ENCODE measurements at regions not wholly inside any gene's neighbourhood (a gene's known extent, or its start where the extent isn't known, plus 50 kb on each side); places are given as distances from the start of the nearest gene placed in this dataset.

DNA sequence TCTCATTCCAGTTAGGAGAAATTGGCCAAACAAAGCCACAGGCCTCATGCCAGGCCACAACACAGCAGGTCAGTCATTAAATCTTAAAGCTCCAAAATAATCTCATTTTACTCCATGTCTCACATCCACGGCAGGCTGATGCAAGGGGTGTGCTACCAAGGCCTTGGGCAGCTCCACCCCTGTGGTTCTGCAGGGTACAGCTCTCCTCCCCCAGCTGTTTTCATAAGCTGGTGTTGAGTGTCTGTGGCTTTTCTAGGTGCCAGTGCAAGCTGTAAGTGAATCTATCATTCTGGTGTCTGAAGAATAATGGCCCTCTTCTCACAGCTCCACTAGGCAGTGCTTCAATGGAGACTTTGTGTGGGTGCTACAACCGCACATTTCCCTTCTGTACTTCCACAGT, 949.2 kb downstream of the TECRL start:
- no peak for DNase-seq

DNA sequence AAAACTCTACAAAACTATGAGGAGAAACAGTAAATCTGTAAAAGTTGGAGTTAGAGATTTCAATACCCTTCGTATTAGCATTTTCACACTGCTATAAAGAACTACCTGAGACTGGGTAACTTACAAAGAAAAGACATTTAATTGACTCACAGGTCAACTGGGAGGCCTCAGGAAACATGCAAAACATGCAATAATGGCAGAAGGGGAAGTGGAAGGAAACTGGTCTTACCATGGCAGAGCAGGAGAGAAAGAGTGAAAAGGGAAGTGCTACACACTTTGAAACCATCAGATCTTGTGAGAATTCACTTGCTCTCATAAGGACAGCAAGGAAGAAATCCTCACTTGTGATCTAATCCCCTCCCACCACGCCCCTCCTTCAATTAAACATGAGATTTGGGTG, 949.9 kb downstream of the TECRL start:
- DNase-seq: no peak

DNA sequence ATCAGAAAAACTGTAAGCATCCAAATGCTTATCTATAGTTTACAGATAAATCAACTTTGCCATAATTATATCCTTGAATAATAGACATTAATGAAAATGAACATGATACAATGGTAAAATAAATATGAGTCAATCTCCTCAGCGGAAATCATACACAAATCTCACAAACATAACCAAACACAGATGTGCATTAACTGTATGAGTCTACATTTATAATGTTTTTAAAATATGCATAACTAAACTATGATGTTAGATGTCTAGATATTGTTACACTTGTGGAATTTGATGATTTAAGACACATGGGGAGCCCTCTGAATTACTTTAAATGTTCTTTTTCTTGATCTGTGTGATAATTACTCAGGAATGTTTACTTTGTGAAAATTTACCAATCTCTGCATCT, 951.2 kb downstream of the TECRL start:
- DNase-seq: no peak

DNA sequence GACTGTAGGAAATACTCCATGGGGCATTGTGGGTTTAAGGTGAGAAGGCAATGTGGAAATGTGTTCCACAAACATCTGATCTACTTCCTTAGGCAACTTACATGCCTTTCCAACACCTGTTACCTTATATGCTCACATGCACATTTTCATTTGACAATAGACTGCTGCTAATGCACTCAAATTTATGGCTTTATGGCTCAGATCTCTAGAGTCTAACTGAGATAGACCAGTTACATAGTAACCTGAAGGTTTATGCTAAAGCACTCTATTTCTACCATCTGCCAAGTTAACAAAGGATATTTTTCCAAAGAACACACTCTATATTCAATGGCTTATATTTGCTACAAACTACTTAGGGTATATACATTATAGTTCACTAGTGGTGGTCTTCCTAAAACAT, 969.0 kb downstream of the TECRL start:
- no peak for DNase-seq

DNA sequence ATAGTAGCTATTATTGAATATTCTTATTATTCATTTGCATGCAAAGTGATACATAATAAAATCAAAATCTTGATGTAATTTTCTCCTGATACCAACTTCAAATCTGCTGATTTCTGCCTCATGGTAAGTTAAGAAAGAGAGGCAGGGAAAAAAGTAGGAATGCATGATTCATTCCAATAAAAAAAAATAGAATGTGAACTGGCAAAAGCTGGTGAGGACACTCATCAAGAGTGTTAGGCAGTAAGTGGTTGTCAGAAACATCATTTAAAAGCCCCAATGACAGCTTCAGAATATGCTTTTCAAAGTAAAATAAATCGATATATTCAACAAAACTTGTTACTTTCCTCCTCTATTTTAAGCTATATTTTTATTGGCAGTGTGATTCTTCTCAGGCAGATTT, 979.1 kb downstream of the TECRL start:
- no peak for DNase-seq

DNA sequence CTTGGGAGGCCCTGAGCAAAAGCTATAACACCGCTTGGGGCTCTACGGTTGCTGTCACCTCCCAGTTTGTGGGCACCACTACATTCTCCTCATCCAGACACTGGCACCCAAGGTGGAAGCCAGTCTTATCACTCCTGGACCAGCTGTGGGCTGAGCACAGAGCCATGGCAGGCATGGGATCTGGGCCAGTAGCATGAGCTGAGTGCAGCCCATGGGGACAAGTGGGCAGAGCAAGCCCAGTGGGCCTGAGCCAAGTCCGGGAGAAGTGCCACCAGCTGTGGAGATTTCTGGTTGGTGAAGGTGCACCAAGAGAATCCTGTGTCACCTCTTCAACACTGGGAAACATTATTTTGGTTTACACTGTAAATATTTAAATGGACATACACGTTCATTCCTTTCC, 1013.0 kb downstream of the TECRL start:
- DNase-seq: no peak

DNA sequence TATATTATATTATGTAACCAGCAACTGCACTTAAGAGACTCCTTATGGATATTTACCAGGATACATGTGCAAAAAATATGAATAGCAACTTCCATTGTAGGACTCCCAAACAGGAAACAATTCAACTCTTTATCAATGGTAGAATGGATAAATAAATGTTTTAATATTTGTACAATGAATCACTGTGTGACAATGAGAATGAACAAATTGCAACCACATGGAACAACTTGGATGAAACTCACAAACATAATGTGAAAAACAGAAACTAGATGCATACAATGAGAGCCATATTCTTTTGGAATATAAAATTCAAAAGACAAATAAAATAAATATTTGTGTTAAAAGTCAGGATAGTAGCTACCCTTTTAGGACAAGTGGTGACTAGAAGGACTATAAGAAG, 1015.7 kb downstream of the TECRL start:
- DNase-seq: no peak

DNA sequence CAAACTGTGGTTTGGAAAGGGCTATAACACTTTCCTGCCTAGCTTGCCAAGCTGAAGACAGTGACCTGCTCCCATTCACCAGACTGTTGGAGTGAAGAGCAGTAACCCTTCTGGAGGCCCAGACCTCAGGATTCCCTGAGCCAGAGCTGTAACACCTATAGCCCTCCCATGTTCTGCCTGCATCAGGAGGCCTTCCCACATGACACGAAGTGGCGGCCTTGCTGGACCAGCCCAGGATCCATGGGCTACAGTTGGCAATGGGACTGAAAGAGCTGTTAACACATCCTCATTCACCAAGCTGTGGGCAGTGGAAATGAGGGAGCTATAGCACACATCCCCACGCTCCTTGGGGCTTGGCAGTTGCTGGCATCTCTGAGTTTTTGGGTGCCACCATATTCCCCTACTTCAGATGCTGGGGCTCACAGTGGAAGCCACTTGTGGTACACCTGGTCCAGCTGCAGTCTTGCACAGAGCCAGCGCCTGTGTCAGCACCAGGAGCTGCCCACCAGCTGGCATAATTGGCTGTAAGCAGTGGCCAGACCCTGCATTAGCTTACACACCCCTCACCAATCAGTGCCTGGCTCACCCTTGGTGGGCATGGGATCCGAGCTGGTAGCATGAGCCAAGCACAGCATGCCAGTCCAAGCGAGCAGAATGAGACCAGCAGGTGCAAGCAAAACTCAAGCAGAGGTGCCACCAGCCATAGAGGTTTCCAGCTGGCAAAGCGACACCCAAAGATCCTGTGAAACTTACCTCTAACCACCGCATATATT, 1029.3 kb downstream of the TECRL start:
- DNase-seq: no peak

DNA sequence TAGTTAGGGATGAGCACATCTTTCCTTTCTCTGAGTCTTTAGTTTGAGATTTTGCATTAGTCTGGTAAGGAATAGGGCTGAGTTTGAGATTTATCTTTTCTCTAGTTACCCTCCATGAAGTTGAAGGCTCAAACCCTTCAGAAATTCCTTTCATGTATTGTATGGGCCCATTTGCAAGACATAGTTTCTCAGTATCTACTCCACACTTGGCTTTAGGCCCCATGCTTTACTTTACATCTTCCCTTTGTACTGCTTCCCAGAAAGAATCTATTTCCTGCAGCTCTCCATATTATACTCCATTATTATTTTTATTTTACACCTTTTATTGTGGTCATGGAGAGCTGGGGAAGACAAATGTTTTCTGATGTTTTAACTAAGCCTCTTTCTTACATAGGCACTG, 1038.2 kb downstream of the TECRL start:
- no peak for DNase-seq

DNA sequence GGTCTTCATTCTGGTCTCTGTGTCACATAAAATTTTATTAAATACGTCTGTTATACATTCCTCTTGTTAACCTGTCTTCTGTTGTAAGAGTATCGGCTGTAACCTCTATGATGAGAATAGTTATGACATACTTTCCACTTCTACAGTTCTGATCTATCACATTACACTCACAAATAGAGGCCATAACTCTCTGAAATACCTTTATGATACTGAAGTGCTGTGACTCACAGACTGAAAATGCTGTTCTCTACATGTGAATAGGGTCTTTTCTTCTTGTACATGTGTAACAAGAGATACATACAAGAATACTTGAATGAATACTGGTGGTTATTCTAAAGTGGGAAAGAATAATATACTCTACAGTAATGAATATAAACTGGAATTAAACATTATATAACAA, 1047.6 kb downstream of the TECRL start:
- no peak for DNase-seq

DNA sequence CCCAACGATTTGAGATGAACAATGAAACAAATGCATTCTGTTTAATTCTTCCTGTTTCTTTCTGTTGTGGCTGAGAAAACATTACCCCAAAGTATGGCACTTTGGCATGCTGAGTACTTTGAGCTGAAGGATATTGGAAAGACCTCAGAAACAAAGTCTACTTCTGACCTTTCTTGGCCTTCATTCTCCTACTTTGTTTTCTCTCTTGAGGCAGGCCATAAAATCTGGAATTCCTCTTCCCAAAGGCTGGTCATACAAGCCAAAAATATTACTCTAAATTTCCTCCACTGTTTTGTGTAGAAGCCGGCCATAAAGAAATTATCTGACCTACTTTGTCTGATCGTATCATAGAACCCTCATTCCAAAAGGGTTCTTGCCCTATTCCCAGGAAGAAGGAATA, 1048.2 kb downstream of the TECRL start:
- DNase-seq: no peak

DNA sequence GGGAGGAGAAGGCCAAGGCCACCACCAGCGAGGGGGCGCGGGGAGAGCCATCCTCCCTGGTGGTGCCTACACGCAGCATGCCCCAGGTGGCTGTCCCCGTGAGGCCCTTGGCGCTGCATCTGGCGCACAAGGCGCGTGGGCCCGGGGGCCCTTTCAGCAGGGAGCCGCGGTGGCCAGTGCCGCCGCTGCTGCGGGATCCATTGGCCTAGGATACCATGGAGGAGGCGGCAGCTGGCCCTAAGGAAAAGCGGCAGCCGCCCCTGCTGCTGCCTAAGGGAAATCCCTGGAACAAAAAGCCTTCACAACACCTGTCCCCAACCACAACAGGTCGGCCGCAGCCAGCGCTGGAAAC, 1059.6 kb downstream of the TECRL start:
- DNase-seq: no peak

DNA sequence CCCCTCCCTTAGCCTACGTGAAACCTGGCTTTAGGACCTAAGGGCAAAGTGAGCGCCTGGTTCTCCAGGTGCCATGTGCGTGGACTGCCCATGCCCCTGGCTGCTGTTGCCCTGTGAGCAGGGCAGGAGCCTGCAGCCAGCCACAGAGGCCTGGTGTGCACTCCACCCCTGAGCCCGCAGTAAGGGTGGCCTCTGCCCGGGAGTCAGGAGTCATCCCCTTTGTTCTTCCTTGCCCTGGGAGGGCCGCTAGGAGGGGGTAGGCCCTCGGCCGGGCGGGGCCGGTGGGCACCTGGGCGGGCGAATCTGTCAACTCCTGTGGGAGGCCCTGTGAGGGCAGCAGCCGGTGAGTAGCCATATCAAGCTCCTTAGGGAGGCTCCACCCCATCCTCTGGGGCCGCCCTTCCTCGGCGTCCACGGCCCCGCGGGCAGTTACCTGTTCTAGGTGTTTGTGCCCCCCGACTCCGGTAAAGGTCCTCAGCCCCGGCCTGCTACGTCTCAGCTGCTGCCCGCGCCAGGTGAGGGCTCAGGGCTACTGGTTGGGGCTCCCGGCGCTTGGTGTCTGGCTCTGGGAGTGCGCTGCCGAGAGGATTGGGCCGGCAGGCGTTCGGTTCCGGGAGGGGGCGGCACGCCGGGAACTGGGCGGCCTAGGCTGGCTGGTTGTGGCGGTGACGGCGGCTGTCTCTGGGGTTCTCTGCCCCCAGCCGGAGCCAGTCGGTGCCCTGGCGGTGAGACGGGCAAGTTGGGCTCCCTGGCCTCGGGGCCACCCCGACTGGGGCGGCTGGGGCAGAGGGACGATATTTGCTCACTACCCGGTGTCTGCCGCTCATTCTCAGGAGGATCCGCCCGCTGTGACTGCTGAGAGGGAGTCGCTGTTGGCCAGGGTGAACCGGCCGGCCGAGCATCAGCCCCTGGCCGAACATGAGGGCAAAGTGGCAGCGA, 1060.2 kb downstream of the TECRL start:
- DNase-seq: no peak

DNA sequence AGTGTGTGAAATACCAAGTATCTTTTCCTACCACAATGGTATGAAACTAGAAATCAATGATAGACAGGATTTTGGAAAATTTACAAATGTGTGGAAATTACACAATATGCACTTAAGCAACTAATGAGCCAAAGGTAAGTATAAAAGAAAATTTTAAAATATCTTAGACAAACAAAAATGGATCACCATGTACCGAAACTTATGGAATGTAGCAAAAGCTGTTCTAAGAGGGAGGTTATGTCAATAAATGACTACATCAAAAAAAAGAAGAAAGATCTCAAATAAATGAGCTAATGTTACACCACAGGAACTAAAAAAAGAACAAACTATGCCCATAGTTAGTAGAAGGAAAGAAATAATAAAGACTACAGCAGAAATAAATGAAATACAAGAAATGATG, 1084.1 kb downstream of the TECRL start:
- no peak for DNase-seq

DNA sequence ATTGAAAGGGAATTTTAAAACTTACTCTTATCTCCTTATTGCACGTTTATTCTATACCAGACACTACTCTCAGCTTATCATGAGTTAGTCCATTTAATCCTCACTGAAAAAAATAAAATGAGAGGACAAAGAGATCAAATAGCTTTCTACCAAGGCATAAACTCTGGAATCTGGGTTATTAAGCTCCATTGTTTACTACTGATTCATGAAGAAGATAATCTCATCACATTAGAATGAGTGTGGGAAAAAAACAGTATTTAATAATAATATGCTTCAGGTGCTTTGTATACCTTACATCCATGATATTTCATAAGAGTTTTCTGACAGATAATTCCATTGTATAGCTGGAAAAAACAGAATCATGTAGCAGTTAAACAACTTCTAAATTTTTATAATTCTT, 1092.6 kb downstream of the TECRL start:
- DNase-seq: no peak

DNA sequence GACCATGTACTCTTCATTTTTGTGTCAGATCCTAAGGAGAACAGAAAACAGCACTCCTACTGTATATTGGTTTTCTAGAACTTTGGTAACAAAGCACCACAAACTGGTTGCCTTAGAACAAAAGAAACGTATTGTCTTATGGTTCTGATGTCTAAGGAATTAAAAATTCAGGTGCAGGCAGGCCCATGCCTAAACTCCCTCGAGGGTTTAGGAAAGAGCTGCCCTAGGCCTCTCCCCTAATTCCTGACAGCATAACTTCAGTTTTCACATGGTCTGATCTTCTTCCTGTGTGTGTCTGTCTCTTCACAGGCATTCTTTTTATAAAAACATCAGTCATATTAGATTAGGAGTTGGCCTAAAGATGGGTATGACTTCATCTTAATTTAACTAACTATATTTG, 1093.6 kb downstream of the TECRL start:
- DNase-seq: no peak

DNA sequence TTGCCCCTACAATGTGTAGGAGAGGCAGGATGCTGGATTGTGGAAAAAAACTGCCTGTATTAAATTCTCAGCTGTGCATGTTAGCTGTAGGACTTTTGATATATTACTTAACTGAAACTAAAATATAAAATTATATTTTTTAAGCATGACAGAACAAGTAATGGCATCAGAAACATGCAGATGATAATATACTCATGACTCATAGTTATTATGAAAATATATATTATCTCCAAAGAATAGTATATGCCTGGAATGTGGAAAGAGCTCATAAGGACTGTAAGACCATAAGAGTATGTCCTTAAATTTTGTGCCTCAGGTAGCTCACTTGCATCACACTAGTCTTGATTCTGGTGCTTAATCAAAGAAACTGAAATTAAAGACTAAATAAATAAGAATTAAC, 1100.6 kb downstream of the TECRL start:
- DNase-seq: no peak

DNA sequence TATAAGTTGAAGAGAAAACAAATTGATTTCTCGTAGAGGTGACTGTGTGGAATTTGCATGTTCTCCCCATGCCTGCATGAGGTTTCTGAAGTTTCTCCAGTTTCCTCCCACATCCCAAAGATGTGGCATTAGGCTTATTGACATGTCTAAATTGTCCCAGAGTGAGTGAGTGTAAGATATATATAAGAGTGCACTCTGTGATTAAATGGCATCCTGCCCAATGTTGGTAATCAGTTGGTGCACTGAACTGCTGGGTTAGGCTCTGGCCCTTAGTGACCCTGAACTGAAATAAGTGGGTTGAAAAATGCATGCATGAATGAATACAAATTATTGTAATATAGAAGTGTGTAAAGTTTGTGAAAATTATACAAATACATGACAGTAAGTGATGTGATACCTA, 1106.5 kb downstream of the TECRL start:
- no peak for DNase-seq

DNA sequence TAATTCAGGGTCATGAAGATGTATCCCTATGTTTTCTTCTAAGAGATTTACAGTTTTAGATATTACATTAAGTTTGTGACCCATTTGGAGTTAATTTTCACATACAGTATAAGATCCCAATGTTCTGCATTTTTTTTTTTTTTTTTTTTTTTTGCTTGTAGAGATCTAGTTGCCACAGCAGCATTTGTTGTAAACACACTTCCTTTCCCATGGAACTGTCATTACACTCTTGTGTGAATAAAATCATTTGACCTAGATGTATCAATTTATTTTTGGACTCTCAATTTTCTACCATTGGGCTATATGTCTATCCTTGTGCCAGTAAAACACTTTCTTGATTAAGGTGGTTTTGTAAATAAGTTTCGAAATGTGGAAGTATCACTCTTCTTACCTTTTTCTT, 1107.2 kb downstream of the TECRL start:
- no peak for DNase-seq

DNA sequence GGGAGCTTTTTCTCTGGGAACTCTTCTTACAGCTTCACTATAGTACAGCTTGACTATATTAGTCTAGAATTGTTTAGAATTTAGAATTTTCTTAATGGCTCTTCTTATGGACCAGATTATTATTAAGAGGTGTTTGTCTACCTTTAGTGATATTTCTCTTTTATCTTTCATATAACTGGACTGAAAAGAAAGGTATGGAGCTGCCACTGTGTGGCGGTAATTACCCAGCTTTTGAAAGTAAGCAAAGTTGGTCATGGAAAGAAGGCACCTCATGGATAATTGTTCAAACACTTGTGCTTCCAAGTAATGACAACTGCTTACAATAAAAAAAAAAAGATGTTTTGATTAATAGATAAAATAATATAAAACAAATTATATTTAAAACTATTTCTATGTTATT, 1112.5 kb downstream of the TECRL start:
- no peak for DNase-seq

DNA sequence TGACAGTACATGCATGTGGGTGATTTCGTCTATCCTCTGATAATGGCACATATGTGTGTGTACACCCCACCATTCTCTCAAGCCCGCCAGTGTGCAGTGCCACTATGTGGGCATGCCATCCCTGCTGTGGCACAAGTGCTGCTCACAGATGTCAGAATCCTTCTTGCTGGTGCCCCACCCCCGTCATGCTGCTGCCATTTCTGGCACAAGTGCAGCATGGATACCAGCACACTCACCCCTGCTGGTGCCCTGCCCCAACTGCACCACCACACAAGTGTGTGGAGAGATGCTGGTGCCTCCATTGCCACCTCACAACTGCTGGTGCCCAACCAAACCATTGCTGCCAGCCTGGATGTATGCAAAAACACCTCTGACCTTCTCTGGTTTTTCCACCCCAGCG, 1133.8 kb downstream of the TECRL start:
- DNase-seq: no peak

DNA sequence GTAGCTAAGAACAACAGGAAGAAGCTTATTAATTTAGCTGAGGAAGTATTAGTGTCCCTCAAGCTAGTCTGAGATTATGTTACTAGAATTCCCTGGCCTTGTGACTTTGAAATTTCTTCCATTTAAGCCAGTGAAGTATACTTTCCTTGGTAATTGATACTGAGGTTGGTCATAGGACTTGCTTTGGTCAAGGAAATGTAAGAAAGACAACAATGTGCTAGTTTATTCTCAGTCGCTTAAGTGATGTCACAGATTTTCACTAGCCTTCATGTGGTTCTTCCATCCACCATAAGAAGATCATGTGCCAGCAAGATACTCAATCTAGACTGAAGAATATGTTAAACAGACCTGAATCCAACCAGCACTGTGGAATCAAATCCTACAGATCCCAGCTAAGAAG, 1140.1 kb downstream of the TECRL start:
- DNase-seq: no peak

DNA sequence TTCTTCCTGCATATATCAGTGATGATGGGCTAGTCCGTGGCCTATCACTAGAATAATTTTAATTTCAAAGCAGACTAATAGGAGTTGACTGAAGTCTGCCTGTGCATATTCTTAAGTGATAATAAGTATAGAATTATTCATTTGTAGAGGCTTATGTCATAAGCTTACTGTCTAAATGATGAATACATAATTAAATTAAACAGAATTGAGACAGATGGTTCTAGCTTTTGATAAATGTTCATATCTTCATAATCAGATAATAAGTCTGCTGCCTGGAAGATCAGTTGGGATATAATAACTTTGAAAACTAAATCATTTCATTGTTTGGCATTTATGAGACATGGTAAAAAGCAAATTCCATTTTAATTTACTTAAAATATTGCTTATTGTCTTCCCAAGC, 1175.6 kb downstream of the TECRL start:
- DNase-seq: no peak

DNA sequence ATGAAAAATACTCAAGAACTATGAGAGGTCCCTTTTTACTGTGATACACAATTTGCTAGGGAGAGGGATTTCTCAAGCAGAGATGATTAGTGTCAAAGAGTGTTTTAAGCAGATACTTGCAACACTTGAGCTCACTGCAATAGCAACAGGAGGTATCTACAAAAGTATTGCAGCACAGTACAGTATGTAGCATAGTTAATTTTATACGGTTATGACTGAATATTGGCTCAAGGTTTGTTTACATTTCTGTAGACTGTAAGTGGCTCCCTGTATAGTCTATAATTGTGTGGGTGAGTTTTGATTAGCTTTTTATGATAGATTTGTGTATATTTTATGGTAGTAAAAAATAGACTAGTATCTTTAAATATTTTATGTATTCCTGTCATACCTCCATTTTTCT, 1177.2 kb downstream of the TECRL start:
- DNase-seq: no peak

DNA sequence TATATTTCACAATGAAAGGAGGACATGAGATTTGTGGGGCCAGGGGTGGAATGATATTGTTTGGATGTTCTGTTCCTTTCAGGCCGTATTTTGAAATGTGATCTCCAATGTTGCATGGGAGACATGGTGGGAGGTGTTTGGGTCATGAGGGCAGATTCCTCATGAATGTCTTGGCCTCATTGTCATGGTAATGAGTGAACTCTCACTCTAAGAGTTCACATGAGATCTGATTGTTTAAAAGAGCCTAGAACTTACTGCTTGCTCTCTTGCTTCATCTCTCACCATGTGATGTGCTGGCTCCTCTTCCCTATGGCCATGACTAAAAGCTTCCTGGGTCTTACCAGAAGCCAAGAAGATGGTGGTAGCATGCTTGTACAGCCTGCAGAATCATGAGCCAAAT, 1183.0 kb downstream of the TECRL start:
- DNase-seq: no peak
